Lower leg skin (tissue), 4 donors: ENCODE measurements at regions not wholly inside any gene's neighbourhood (a gene's known extent, or its start where the extent isn't known, plus 50 kb on each side); places are given as distances from the start of the nearest gene placed in this dataset.

Source experiments
- DNase-seq, 2 donors: peaks; one replicate each; pipeline ENCODE4 v3.0.0-alpha.2; 2019; ENCODE audit warnings: low spot score in 2 of 2
- H3K4me3 ChIP-seq: fragments of 200-600 bp; sonication (generic); 2 replicates; pipeline ENCODE4 v1.5.1; 2017; ENCODE audit warnings: mild to moderate bottlenecking, low read depth; ENCODE audit not compliant: poor library complexity, severe bottlenecking
- POLR2A ChIP-seq, 2 donors: fragments of 450-650 bp; IDR thresholded peaks; one replicate each; pipeline ENCODE4 v1.6.1; 2016 to 2017; ENCODE audit warnings: antibody characterized with exemption in 2 of 2, mild to moderate bottlenecking in 1 of 2, moderate library complexity in 1 of 2
- WGBS, 2 donors: methylation state at CpG; one replicate each; pipeline ENCODE4 v1.1.5; 2018; 5-methylcytosine and 5-hydroxymethylcytosine counted together
- intact Hi-C: fragments of 100-400 bp; cut with DNase I; formaldehyde crosslinking; loops from one replicate; pipeline ENCODE4 v1.15.0; 2023; ENCODE audit warnings: low total_unique reads
- TF ChIP-seq, protein P1 (sequence below), 3 donors: fragments of 450-650 bp; IDR thresholded peaks; one replicate each; pipeline ENCODE4 v1.5.1; 2016; ENCODE audit warnings: antibody characterized with exemption in 3 of 3, mild to moderate bottlenecking in 3 of 3, moderate library complexity in 2 of 3

DNA sequence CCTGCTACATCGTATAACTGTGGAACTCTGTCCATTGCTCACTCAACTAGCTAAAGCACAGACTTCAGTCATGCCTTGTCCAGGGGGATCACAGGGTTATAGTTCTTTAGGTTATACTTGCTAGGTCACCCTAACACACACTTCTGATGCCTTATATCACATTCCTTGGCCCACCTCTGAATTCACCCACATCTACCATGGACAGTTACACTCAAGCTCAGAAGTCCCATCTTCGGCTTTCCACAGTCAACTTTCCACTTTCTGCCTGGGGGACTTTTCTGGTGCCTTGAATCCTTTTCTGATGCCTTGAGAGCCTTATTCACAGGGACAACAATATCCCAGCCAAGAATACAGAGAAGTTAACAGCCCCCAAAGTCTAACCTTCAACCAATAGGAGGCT, 129.2 kb upstream of the MAOA start:
- intact Hi-C loops, result no loop called here
- no peak overlapping the region for H3K4me3 ChIP-seq
- WGBS, 2 donors, result 86 to 89% methylated on average over 2 of the region's 2 CpGs
- DNase-seq, result no peak
- TF ChIP-seq POLR2A (IDR thresholded peaks at IDR 0.05), result no peak
- TF ChIP-seq, protein P1, sequence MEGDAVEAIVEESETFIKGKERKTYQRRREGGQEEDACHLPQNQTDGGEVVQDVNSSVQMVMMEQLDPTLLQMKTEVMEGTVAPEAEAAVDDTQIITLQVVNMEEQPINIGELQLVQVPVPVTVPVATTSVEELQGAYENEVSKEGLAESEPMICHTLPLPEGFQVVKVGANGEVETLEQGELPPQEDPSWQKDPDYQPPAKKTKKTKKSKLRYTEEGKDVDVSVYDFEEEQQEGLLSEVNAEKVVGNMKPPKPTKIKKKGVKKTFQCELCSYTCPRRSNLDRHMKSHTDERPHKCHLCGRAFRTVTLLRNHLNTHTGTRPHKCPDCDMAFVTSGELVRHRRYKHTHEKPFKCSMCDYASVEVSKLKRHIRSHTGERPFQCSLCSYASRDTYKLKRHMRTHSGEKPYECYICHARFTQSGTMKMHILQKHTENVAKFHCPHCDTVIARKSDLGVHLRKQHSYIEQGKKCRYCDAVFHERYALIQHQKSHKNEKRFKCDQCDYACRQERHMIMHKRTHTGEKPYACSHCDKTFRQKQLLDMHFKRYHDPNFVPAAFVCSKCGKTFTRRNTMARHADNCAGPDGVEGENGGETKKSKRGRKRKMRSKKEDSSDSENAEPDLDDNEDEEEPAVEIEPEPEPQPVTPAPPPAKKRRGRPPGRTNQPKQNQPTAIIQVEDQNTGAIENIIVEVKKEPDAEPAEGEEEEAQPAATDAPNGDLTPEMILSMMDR (IDR thresholded peaks at IDR 0.05), result no peak

- intact Hi-C loops, result no loop called here
- TF ChIP-seq, protein P1 (IDR thresholded peaks at IDR 0.05), result no peak
- TF ChIP-seq POLR2A (IDR thresholded peaks at IDR 0.05), result no peak
- DNase-seq, result no peak
- WGBS, 2 donors, result 61 to 68% methylated on average over 3 of the region's 3 CpGs
- no peak overlapping the region for H3K4me3 ChIP-seq
These were observed 128.3 kb upstream of the MAOA start for GRCh38 chrX:43527801-43528200.

DNA sequence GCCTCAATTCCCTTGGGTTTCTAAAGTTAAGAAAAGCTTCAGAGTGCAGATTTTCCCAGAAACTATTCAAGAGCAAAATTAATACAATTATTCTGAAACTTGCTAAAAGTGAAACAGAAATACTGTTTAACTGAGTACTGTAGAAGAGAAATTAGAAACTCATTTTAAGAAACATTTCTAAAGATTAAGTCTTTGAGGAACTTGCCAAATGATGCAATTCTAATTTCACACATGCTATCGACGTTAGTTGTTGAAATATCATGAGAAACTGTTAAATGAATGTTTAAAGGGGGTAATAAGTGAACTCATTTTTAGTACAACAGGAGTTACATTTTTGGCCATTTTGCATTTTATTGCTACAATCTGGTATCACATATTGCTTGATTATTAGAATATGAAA, 125.3 kb upstream of the MAOA start:
- intact Hi-C loops, result no loop called here
- 65 to 68% methylated on average over 2 of the region's 2 CpGs for WGBS, 2 donors
- no peak overlapping the region for H3K4me3 ChIP-seq
- DNase-seq, result no peak
- TF ChIP-seq, protein P1 (IDR thresholded peaks at IDR 0.05), result no peak
- TF ChIP-seq POLR2A (IDR thresholded peaks at IDR 0.05), result no peak

DNA sequence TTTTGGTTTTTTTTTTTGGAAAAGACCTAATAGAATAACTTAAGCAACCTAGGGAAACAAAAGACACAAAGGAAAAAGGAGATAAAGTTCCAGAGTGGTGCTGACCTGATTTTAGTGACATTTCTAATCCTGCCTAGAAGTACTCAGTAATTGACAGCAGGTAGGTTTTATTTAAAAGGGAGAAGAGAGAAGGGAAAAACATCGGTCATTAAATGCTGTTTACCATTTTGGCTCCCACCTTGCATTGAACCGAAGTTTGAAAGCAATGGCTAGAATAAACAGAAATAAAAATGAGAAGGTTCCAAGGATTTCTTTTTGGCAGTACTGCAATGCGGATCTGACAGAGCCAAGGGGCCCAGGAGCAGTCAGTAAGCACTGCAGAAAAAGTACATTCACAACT, 115.8 kb upstream of the MAOA start:
- TF ChIP-seq, protein P1 (IDR thresholded peaks at IDR 0.05), result no peak
- TF ChIP-seq POLR2A (IDR thresholded peaks at IDR 0.05), result no peak
- no peak for DNase-seq
- 73 to 83% methylated on average over 3 of the region's 3 CpGs for WGBS, 2 donors
- no peak overlapping the region for H3K4me3 ChIP-seq
- intact Hi-C loops, result no loop called here

DNA sequence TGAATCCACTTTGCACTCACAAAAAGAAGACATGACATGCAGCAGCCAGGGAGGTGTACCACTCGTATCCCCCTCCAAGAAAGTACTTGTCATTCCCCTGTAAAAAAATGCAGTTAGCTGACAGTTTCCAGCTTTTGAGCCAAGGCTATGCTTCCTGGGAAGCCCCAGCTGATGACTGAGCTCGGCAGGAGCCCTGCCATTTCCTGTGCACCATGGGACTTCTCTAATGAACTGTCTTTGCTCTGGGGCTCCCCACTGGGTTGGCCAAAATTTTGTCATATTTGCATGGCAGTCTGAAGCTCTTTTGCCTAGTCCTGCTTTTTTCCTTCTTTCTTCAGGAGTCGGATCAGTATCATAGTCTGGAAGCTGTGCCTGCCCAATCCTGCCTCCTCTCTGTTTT, 104.5 kb upstream of the MAOA start:
- 15 to 17% methylated on average over 3 of the region's 3 CpGs for WGBS, 2 donors

DNA sequence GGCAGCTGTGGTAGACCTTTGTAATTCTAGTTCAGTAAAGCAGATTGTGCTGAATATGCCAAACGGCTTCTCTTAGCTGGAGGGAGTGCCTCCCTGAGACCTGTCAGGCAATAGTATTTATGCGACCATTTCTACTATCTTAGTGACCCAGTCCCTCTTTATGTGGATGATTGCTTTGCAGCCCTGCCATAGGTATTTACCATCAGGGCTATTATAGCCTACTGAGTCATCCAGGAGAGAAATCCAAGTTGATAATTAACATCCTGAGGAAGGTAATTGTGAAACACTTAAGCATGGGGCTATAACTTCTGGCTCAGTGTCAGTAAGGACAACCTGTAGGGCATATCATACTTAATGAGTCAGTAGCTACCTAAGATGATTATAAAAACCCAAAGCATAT, 103.9 kb upstream of the MAOA start:
- TF ChIP-seq, protein P1 (IDR thresholded peaks at IDR 0.05), result no peak
- TF ChIP-seq POLR2A (IDR thresholded peaks at IDR 0.05), result no peak
- intact Hi-C loops, result no loop called here
- no peak overlapping the region for H3K4me3 ChIP-seq
- DNase-seq, result no peak
- 31 to 40% methylated on average over 2 of the region's 2 CpGs for WGBS, 2 donors

More for the DNA sequence above, 104.5 kb upstream of the MAOA start:
- no peak overlapping the region for H3K4me3 ChIP-seq
- intact Hi-C loops, result no loop called here
- DNase-seq, result no peak
- no peak for TF ChIP-seq POLR2A (IDR thresholded peaks at IDR 0.05)
- TF ChIP-seq, protein P1 (IDR thresholded peaks at IDR 0.05), result no peak
